HG03521 (cell line): ENCODE measurements at regions not wholly inside any gene's neighbourhood (a gene's known extent, or its start where the extent isn't known, plus 50 kb on each side); places are given as distances from the start of the nearest gene placed in this dataset.
"Not testable (repeated sequence)": the region's sequence is repeated elsewhere in the genome, so short reads cannot be mapped to it uniquely, and the experiment has no call there.

Experiments
- ATAC-seq: cut with Tn5 transposase; IDR thresholded peaks from one replicate; pipeline ENCODE4 v1.9.1; 2021; ENCODE audit warnings: mild to moderate bottlenecking, moderate library complexity; ENCODE audit not compliant: unreplicated experiment

DNA sequence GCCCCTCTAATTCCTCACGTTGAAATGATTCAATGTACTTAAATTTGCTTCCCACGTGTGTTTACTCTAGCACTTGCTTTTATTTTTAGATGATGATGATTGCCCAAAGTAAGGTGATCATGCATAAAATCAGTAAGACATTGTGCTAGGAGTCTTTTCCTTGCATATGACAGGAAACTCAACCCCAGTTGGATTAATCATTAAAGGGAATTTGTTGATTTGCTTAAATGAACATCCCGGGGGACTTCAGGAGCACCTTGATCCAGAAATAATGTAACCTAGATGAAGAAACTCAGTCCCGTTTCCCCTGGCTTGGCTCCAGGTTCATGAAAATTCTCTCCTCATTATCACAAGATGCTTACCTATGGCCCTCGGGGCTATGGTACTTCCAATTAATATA, 106.1 kb upstream of the STC2 start:
- no peak for ATAC-seq

DNA sequence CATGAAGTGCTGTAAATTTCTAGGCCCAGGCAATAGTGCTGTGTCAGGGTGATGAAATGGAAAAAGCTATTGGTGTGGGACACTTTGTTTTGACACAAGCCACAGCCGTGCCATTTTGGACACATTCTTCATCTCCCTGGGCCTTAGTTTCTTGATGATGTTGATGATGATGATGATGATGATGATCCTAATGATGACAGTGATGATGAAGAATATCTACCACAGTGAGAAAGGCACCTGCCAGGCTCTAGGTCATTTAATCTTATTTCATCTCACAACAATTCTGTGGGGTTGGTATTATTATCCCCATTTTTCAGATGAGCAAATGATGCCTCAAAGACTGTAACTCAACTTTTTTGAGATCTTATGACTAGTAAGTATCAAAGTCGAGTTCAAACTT, 102.2 kb upstream of the STC2 start:
- no peak for ATAC-seq

DNA sequence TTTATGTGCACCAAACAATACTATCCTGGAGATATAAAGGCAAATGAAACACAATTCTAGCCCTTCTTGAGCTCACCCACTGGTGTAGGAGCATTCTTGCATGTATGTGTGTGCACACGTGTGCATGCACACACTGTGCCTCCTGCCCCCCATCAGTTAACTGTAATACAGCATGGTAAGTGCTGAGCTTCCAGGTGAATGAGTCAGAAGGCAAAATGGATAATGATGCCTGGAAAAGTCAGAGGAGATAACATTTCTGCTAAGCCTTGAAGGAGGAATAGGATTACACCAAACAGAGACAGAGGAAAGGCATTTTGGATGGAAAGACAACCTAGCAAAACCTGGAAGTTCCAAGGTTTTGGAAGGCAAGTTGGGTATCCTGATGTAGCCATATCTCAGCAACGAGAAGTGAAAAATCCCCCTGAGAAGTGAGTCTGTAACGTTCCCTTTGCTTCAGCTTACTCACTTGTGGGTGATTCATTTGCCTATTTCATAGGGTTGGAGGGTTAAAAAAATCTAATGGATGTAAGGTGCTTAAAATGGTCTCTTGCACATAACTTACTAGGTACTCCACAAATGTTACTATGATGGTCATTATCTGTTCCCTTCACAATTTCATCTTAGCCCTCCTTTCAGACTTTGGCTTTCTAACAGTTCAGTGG, 101.4 kb upstream of the STC2 start:
- ATAC-seq = no peak

DNA sequence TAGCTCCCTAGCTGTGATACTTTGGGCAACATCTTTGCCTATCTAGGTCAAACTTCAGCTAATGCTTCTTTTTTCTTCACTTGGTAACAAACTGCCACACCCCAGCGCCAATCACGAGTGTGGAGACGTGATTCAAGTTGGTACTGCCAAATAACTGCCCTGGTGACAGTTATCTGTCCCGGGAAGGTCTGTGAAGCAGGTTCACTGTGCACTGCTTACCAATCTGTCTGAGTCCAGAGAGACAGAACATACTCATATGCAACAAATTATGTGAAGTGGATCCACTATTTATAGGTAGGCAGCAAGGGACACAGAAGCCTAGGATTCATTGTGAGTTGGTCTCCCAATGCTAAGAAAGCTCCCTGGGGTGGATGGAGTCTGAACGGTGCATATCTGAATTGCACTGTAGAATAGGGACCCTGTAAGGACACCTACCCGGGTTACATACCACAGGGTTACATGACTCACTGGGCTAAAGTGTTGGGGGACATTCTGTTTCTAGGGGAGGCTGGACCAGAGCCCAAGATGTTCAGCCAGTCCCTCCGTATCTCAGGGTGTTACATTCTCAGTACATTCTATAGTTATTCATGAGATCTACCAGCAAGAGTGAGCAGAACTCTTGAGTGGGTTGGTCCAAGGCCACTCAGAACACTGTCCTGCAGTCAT, 95.4 kb upstream of the STC2 start:
- ATAC-seq = no peak

DNA sequence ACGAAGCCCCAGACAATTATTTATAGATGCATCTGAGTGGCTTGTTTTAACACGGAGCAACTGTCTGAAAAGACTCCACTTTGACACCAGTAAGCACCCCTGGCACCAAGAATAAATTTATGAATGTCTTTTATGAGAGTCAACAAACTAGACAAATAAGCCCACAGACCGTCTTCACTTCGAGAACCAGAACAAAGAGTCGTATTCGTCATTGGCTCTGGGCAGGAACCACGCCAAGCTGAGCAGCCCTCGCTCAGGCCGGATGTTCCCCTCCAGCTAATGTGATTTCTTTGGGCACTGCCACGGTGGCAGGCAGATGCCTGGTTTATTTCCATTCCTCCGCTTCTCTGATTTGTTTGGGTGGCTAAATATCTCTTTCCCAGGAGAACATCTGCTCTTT, 91.9 kb upstream of the STC2 start:
- ATAC-seq = no peak

DNA sequence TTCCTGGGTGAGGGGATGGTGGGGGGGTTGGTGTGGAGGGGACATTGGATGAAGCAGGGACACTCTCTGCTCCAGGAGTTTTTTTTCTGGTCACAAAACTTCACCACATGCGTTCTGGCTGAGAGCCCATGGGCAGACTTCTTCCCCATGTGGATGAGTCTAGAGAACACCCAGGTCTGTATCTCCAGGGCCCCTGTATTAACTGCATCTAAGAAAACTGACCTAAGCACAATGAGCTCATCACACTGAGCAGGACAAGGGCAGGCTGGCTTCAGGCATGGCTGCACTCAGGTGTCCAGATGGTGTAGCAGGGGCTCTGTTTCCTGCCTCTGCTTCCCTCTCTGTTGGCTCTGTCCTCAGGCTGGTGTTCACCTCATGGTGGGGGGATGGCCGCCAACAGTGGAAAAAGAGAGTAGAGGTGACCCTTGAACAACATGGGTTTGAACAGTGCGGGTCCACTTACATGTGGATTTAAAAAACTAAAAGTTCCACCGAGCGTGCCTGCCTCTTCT, 85.3 kb upstream of the STC2 start:
- ATAC-seq = no peak

DNA sequence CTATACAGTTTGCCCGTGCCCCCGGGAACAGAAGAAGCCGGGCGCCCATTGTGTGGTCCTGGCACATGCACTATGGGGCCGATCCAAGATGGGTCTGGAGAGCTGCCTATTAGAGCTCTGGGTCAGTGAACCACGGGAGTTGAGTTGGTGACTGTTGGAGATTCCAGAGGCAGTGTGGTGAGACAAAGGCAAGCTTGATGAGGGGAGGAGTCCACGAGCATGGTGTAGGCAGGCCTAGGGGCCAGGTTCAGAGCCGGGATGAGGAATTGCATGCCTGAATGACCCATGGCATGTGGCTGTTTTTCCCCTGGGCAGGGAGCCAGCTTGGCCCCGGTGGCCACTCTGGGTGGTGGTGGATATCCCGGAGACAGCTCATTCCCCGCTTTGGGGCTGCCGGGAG, 84.4 kb upstream of the STC2 start:
- no peak for ATAC-seq

DNA sequence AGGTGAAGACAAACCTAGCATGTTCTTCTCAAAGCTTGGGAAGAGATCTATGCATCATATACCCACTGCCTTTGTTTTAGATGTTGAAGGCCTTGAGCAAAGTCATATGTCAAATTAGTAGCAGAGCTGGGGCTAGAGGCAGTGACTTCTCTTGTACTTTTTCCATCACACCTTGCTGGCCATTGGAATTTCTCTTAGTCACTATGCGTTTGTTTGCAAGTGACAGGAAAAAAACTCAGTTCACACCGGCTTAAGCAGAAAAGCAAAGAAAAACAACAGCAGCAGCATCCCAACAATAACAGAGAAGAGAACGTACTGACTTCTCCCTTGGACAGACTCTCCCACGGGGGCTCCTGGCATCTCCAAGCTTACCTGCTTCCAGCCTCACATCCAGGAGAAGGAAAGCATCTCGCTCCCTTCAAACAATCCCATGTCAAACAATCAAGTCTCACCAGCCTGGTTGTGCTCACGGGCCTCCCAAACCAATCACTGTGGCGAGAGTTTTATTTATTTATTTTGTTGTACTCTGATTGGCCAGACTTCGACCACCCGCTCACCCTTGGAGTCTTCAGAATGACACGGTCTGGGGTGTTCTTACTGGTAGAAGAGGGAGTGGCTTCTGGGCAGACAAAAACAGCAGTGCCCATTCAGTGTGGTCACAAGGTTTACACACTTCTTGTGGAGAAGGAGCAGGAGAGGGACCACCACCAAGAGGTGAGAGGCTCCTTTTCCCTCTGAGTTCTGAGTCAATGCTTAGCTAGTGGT, 83.8 kb upstream of the STC2 start:
- no peak for ATAC-seq

DNA sequence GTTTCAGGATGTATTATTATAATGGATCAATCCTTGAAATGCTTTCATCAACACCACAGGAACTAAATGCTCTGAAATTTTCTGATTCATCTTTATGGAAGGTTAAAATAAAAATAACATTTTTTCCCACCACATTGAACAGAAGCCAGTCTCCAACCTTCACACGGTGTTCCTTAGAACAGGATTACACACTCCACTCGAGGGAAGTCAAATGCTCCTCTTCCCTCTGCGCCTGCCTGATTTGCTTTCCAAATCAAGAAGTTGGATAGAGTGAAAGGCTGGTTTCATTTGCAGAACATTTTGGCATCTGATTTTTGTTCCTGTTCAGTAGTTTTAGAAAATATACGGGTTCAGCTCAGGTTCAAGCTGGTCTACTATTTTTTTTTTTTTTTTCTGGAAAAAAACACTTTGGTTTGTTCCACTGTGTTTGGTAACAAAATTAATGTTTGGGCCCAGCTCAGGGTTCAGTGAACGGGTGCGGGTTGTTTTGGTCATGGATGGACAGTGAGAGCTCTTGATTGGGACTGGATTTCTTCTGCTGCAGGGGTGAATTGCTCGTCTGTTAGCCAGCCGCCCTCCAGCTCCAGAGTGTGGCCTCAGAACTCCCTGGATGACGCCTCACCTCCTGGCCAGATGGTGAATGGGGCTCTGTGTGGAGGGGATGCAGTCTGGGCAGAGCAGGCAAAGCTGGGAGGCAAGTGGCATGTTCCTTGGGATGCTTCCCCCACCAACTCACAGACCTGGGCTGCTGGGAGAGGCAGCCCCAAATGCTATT, 82.4 kb upstream of the STC2 start:
- no peak for ATAC-seq

DNA sequence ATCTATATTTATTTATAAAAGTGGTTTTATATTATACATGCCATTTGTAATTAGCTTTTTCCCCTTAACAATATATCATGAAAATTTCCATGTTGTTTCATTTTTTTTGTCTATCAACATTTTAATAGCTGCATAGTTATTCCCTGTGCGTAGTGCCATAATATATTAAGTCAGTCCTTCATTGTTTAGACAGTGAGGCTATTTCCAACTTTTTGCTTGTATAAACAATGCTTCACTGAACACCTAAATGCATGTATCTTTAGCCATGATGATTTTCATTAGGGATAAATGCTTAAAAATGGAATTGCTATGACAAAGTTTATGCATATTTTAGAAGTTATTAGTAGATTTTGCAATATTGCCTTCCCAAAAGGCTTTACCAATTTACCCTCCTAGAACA, 80.7 kb upstream of the STC2 start:
- ATAC-seq = no peak

DNA sequence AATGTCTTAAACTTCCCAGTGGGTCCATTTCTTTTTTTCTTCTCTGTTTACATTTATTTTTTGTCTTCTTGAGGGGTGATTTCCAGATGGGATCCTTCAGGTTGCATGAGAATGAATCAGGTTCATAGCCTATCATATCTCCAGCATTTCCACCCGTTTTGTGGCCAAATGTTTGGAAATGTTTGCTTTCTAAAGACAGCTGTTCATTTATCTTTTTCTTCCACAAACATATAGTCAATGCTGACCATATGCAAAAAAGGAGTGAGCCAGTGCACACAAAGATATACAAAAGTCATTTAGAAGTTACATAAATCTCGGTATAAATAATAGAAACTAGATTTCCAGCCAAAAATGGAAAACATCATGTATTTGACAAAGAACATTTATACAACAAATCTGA, 71.6 kb upstream of the STC2 start:
- no peak for ATAC-seq

DNA sequence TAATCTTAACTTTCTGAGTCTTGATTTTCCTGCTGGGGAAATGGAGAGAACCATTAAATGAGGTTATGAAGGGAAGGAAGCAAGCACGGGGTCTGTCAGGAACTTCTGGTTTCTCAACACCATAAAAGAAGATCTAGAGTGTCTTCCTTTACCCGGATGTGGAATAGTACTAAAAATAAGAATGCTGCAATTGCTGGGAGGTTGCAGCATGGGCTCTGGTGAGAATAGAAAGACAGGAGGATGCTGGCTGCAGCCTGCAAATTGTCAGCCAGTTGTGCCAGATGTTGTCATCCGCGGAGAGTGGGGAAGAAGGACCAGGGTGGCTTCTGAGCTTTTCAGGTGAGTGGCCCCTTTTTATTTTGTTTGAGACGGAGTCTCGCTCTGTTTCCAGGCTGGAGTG, 69.3 kb upstream of the STC2 start:
- ATAC-seq = no peak

DNA sequence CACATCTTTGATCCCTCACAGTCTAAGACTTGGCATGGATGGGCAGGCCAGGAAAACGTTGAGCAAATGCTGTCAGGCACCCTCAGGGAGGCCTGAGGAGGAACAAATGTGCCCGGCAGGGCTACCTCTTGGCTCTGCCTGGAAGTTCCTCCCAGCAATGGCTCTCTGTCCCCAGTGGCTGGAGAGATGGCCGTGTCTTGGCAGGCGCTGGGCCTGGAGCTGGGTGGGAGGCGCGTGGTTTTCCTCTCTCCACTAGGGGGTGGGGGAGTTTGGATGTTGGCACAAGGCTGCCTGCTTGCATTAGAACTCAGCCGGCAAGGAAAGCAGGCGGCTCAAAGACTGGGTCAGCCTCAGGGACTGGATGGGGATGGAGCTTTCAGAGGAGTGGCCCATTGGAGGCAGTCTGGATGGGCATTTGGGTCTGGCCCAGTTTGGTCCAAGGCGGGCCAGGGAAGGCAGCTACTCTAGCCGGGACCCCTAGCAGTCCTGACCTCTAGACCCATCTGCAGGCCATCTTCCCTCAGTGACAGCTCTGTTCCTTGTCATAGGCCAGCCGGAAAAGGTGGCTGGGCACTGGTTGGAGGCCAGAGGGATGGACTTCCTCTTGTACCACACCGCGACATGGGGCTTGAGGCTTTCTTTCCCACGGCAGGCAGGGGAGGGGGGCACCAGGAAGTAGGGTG, 68.2 kb upstream of the STC2 start:
- ATAC-seq = no peak

DNA sequence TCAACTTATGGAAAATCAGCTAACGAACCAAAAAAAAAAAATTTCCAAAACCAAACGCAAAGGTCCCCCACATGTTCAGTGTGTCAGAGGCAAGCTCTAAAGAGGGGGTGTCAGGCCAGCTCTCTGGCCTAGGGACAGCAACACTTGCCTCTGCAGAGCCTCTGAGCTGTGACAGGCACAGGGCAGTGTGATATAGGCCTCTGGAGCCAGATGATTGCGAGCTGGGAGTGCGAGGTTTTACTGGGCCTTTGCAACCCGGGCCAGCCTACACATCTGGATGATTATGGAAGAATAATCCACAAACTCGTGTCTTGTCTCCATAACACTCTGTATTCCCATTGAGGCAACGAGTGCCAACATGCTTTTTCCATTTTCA, 67.7 kb upstream of the STC2 start:
- no peak for ATAC-seq

DNA sequence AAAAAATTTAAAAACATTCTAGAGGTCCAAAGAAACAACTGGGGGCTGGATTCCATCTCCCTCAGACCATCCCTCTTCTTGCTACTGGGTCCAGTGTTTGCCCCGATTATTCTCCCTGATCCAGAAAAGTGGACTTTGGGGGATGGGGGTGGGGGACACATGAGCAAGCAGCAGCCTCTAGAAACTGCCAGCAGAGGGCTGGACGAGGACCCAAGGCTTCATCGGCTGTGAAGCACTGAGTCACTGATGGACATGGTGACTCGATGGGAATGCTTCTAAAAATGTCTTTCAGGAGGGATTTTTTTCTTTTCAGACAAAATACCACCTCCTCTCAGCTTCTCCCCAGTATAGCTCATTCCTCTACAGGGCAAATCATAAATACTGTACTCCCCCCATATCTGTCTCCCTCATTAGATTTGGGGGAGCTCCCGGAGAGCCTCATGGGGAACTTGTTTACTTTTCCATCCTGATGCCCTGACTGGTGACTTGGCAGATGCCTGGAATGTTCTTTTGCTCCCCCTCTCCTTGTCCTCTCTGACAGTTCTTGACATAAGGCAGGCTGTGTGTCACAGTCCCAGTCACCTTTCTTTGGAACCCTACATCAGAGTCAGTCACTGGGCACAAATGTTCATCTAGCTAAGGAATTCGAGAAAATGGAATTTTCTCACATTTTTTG, 67.2 kb upstream of the STC2 start:
- no peak for ATAC-seq

DNA sequence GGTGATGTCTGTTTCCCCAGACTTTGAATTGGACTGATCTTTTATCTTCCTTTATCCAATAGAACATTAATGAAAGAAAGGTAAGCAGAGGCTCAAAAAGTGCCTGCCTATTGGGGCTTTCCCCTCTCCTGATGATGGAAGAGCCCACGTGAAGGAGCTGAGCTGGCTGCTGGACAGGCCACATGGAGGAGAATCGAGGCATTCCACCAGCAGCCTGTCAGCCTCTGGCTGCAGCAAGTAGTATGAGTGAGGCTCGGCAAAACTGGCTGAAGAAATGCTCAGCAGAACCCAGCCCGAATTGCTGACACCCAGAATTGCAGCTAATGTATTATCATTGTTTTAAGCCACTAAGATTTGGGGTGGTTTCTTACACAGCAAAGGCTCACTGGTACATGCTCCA, 66.5 kb upstream of the STC2 start:
- ATAC-seq = no peak

DNA sequence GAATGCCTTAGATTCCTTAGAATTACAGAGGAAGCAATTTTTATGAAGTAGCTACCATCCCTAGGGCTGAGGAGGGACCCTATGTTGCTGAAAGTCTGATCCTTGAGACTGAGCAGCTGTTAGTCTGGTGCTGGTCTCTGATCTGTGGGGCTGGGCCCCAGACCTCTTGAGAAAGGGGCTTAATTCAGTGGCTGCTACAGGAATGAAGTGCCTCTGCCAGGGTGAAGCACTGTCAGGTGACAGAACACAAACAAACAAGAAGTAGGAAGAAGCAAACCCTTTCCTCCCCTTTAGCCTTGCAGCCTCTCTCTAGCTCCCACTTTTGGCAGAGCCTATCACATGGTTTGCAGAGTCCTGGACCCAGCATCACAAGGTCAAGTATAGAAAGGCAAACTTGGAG, 64.0 kb upstream of the STC2 start:
- ATAC-seq = no peak

DNA sequence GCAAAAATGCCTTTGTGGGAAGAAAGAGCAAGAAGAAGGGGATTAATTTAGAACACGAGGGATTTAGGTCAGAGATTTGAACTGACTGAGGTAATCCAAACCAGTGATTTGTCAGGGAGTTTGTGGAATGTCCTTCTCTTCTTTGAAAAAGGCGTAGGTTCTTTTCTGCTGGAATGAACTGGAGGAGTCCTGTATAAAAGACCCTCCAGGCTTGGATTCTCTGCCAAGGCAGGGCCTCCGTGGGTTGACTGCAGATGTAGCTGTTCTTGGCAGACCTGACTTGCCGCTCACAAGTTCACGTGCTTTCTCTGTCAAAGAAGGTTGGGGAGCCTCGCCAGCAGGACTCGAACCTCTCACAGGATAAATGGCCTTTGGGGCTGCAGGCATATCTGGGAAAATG, 62.8 kb upstream of the STC2 start:
- ATAC-seq = no peak

DNA sequence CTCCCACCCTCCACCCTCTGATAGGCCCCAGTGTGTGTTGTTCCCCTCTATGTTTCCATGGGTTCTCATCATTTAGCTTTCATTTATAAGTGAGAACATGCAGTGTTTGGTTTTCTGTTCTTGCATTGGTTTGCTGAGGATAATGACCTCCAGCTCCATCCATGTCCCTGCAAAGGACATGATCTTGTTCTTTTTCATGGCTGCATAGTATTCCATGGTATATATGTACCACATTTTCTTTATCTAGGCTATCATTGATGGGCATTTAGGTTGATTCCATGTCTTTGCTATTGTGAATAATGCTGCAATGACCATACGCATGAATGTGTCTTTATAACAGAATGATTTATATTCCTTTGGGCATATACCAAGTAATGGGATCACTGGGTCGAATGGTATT, 59.1 kb upstream of the STC2 start:
- not testable (repeated sequence) for ATAC-seq

DNA sequence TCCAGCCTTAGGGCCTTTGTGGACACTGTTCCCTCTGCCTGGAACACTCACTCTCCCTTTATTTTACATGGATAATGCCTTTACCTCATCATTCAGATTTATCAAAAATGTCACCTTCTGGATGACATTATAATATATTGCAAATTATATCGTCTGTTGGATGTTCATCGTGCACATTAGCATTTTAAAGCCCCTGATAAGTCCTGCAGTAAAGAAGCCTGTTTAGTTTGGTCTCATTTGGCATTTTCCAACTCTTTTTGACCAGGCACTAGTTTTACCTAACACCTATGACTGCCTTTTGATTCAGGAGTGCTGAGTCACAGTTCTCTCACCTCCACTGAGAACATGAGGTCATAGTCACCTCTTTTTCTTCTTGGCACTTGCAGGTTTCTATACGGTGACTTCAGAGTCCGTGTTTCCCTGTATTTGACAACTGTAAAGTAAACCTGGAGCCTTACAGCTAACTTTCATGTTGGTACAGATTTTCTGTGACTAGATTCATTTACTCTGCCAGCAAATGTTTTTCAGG, 57.7 kb upstream of the STC2 start:
- no peak for ATAC-seq
